ENCODE measurements at regions not wholly inside any gene's neighbourhood (a gene's known extent, or its start where the extent isn't known, plus 50 kb on each side); places are given as distances from the start of the nearest gene placed in this dataset.

- Histone ChIP-seq H3K4me3 (no peak overlapping the region), H3K27ac (no peak overlapping the region), H3K4me1 (no peaks in the 10 kb centered on the region), H3K9me3 (no peaks in the 10 kb centered on the region), H3K27me3 (no peaks in the 10 kb centered on the region), H3K36me3 (ENCODE audit: low read depth, missing control alignments) (no peaks in the 10 kb centered on the region)
- TF ChIP-seq POLR2A (IDR thresholded peaks at IDR 0.05) (no peak), CTCF (IDR thresholded peaks at IDR 0.05) (no peak)
- no peak for DNase-seq
- intact Hi-C loops (cut with DNase I; ENCODE audit: low total_unique reads): no loop called here
- WGBS, 2 donors: 90 to 98% methylated on average over 1 of the region's 1 CpG
Observed at GRCh38 chr12:25810683-25811082, 147.8 kb upstream of the RASSF8 start.

GRCh38 chr12:25811656-25812126 lies 146.8 kb upstream of the RASSF8 start:
- no peak for DNase-seq

GRCh38 chr12:25812295-25812694 lies 146.2 kb upstream of the RASSF8 start:
- no peak for TF ChIP-seq CTCF (IDR thresholded peaks at IDR 0.05)
- no peak for TF ChIP-seq POLR2A (IDR thresholded peaks at IDR 0.05)
- no peaks in the 10 kb centered on the region for H3K9me3 ChIP-seq
- 90 to 92% methylated on average over 4 of the region's 4 CpGs for WGBS, 2 donors
- no peaks in the 10 kb centered on the region for H3K4me1 ChIP-seq
- no peaks in the 10 kb centered on the region for H3K36me3 ChIP-seq (ENCODE audit: low read depth, missing control alignments)
- no peak for DNase-seq
- no peaks in the 10 kb centered on the region for H3K27me3 ChIP-seq
- H3K27ac ChIP-seq: no peak overlapping the region
- no peak overlapping the region for H3K4me3 ChIP-seq
- intact Hi-C loops (cut with DNase I; ENCODE audit: low total_unique reads): no loop called here

More at GRCh38 chr12:25811656-25812126, 146.8 kb upstream of the RASSF8 start:
- no peak overlapping the region for H3K27ac ChIP-seq
- H3K36me3 ChIP-seq (ENCODE audit: low read depth, missing control alignments): no peaks in the 10 kb centered on the region
- WGBS, 2 donors: 72 to 75% methylated on average over 5 of the region's 5 CpGs
- TF ChIP-seq POLR2A (IDR thresholded peaks at IDR 0.05): no peak
- TF ChIP-seq CTCF (IDR thresholded peaks at IDR 0.05): no peak
- H3K27me3 ChIP-seq: no peaks in the 10 kb centered on the region
- H3K4me3 ChIP-seq: no peak overlapping the region
- H3K4me1 ChIP-seq: no peaks in the 10 kb centered on the region
- no peaks in the 10 kb centered on the region for H3K9me3 ChIP-seq
- intact Hi-C loops (cut with DNase I; ENCODE audit: low total_unique reads): no loop called here

GRCh38 chr12:25813843-25814242 lies 144.6 kb upstream of the RASSF8 start:
- intact Hi-C loops (cut with DNase I; ENCODE audit: low total_unique reads): no loop called here
- WGBS, 2 donors: 83 to 91% methylated on average over 5 of the region's 5 CpGs
- no peak for TF ChIP-seq POLR2A (IDR thresholded peaks at IDR 0.05)
- Histone ChIP-seq H3K27me3 (no peaks in the 10 kb centered on the region), H3K4me1 (no peaks in the 10 kb centered on the region), H3K9me3 (no peaks in the 10 kb centered on the region), H3K36me3 (ENCODE audit: low read depth, missing control alignments) (no peaks in the 10 kb centered on the region), H3K4me3 (no peak overlapping the region), H3K27ac (no peak overlapping the region)
- no peak for DNase-seq

GRCh38 chr12:25816637-25817036 lies 141.8 kb upstream of the RASSF8 start:
- 91 to 94% methylated on average over 3 of the region's 3 CpGs for WGBS, 2 donors
- DNase-seq: no peak
- no peaks in the 10 kb centered on the region for H3K9me3 ChIP-seq
- intact Hi-C loops (cut with DNase I; ENCODE audit: low total_unique reads): no loop called here
- H3K27me3 ChIP-seq: no peaks in the 10 kb centered on the region
- H3K36me3 ChIP-seq (ENCODE audit: low read depth, missing control alignments): no peaks in the 10 kb centered on the region
- no peaks in the 10 kb centered on the region for H3K4me1 ChIP-seq
- TF ChIP-seq CTCF (IDR thresholded peaks at IDR 0.05) (no peak), POLR2A (IDR thresholded peaks at IDR 0.05) (no peak)
- H3K4me3 ChIP-seq: no peak overlapping the region
- no peak overlapping the region for H3K27ac ChIP-seq

Data from testis (tissue), 2 donors.